ENCODE measurements at regions not wholly inside any gene's neighbourhood (a gene's known extent, or its start where the extent isn't known, plus 50 kb on each side); places are given as distances from the start of the nearest gene placed in this dataset.

DNA sequence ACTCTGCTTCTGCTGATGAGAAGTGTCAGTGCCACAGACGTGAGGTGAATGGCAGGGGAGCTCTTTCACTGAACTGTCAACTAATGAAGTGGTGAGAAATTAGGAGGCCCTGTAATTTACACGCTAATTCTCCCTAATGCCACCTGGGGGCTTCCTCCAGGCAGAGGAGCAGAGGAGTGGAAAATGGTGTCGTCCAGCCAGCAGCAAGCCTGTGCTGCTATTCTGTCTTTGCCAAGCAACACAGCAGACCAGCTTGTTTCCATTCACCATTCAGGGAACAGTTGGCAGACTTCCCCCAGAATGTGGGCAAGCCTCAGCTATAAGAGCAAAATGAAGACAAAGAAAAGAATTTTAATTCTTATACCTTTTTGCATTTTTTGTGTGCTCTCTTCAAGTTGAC lies 245.2 kb upstream of the TET2 start:
- H3K27me3 ChIP-seq (ENCODE audit: low read depth, low read length), result no peaks in the 10 kb centered on the region
- H3K4me1 ChIP-seq (ENCODE audit: control insufficient read depth in 1 of 2, insufficient read depth in 2 of 2, low read length in 2 of 2), result no peaks in the 10 kb centered on the region
- no peak overlapping the region for H3K27ac ChIP-seq (ENCODE audit: low read length)
- no peak overlapping the region for H3K4me3 ChIP-seq (ENCODE audit: low read depth in 1 of 2, low read length in 2 of 2)
- H3K36me3 ChIP-seq (ENCODE audit: control insufficient read depth in 1 of 2, insufficient read depth in 2 of 2, low read length in 2 of 2), result no peaks in the 10 kb centered on the region
- H3K9me3 ChIP-seq (ENCODE audit: control insufficient read depth in 1 of 2, low read length in 2 of 2), result no peaks in the 10 kb centered on the region

DNA sequence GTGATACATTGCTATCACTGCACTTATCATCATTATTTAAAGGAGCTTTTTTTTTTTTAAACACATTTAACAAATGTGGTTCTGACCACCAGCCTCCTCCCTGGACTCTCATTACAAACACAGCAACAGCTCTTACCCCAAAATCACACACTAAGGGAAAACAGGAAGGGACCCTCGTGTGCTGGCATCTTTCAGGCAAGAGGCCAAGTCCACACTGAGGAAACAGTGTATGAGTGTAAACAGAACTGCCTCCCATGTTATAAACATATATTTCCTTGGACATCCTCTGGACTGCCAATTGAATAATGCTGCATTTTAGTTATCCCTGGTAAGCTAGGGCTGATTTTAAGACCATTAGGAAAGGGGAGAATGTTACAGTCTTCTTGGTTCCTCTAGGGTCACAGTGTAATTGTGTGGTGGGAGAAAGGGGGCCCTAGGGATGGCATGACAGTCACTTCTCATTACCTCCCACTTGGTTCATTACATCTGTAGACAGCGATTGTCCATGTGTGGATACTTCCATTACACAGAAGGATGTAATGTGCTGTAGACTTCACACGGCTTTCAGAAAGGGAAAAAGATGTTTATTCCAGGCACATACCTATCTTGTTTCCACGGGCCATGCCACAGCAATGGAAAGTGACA lies 244.6 kb upstream of the TET2 start:
- Histone ChIP-seq H3K27me3 (ENCODE audit: low read depth, low read length) (no peaks in the 10 kb centered on the region), H3K4me1 (ENCODE audit: control insufficient read depth in 1 of 2, insufficient read depth in 2 of 2, low read length in 2 of 2) (no peaks in the 10 kb centered on the region), H3K27ac (ENCODE audit: low read length) (no peak overlapping the region), H3K4me3 (ENCODE audit: low read depth in 1 of 2, low read length in 2 of 2) (no peak overlapping the region), H3K9me3 (ENCODE audit: control insufficient read depth in 1 of 2, low read length in 2 of 2) (no peaks in the 10 kb centered on the region), H3K36me3 (ENCODE audit: control insufficient read depth in 1 of 2, insufficient read depth in 2 of 2, low read length in 2 of 2) (no peaks in the 10 kb centered on the region)

DNA sequence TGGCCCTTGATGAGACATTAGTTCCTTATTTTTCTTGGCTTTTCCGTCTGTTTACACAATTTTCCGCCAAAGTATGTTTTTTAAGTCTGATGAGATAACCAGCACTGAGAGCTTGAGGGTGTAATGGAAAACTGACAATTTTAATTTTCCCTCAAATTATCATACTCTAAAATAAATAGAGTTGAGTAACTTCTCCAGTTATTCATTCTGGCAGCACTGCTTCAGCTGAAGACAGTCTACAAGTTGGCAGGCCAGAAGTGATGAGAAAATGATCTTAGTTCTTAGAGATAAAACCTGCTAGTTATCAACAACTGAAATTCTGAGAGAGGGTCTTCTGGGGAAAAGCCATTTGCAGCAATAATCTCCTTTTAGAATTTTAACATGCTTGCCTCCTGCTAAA lies 241.6 kb upstream of the TET2 start:
- H3K27me3 ChIP-seq (ENCODE audit: low read depth, low read length), result no peaks in the 10 kb centered on the region
- no peak overlapping the region for H3K27ac ChIP-seq (ENCODE audit: low read length)
- no peak overlapping the region for H3K4me3 ChIP-seq (ENCODE audit: low read depth in 1 of 2, low read length in 2 of 2)
- H3K36me3 ChIP-seq (ENCODE audit: control insufficient read depth in 1 of 2, insufficient read depth in 2 of 2, low read length in 2 of 2), result no peaks in the 10 kb centered on the region
- H3K4me1 ChIP-seq (ENCODE audit: control insufficient read depth in 1 of 2, insufficient read depth in 2 of 2, low read length in 2 of 2), result no peaks in the 10 kb centered on the region
- H3K9me3 ChIP-seq (ENCODE audit: control insufficient read depth in 1 of 2, low read length in 2 of 2), result no peaks in the 10 kb centered on the region

DNA sequence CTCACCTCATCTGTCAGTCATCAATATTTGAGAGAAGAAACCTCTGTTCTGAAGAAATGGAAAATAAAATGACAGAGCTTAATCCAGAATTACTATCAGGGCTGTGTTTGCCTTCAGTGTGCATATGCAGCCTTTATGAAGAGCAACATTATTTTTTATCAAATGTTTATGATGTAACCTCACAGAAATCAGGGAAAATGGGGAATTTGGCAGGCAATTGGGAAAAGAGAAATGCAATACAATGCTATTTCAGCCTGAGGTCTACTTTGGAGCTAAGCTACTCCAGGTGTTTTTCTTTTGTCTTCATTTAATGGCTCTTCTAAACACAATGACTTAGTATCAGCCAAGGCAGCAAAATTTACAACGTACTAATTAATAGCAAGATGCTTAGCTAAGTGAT lies 241.1 kb upstream of the TET2 start:
- no peaks in the 10 kb centered on the region for H3K27me3 ChIP-seq (ENCODE audit: low read depth, low read length)
- H3K27ac ChIP-seq (ENCODE audit: low read length), result no peak overlapping the region
- no peak overlapping the region for H3K4me3 ChIP-seq (ENCODE audit: low read depth in 1 of 2, low read length in 2 of 2)
- H3K9me3 ChIP-seq (ENCODE audit: control insufficient read depth in 1 of 2, low read length in 2 of 2), result no peaks in the 10 kb centered on the region
- no peaks in the 10 kb centered on the region for H3K4me1 ChIP-seq (ENCODE audit: control insufficient read depth in 1 of 2, insufficient read depth in 2 of 2, low read length in 2 of 2)
- H3K36me3 ChIP-seq (ENCODE audit: control insufficient read depth in 1 of 2, insufficient read depth in 2 of 2, low read length in 2 of 2), result no peaks in the 10 kb centered on the region

DNA sequence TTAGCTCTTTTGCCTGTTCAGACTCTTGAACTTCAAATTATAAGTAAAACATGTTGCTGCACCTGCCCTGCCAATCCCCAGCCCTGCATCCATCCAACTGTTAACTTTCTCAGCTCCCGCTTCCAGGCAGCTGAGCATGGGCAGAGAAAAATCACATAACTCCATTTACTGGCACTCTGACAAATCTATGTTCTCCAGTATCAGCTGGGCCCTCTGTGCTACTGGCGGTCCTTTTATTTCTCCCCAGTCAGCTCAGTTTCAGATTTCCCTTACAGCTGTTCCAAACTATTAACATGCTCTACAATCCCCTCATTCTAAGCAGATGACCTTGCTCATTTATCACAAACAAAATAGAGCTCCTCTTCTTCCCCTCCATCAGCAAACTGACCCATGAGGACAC lies 240.4 kb upstream of the TET2 start:
- Histone ChIP-seq H3K4me1 (ENCODE audit: control insufficient read depth in 1 of 2, insufficient read depth in 2 of 2, low read length in 2 of 2) (no peaks in the 10 kb centered on the region), H3K36me3 (ENCODE audit: control insufficient read depth in 1 of 2, insufficient read depth in 2 of 2, low read length in 2 of 2) (no peaks in the 10 kb centered on the region), H3K9me3 (ENCODE audit: control insufficient read depth in 1 of 2, low read length in 2 of 2) (no peaks in the 10 kb centered on the region), H3K4me3 (ENCODE audit: low read depth in 1 of 2, low read length in 2 of 2) (no peak overlapping the region), H3K27me3 (ENCODE audit: low read depth, low read length) (no peaks in the 10 kb centered on the region), H3K27ac (ENCODE audit: low read length) (no peak overlapping the region)

DNA sequence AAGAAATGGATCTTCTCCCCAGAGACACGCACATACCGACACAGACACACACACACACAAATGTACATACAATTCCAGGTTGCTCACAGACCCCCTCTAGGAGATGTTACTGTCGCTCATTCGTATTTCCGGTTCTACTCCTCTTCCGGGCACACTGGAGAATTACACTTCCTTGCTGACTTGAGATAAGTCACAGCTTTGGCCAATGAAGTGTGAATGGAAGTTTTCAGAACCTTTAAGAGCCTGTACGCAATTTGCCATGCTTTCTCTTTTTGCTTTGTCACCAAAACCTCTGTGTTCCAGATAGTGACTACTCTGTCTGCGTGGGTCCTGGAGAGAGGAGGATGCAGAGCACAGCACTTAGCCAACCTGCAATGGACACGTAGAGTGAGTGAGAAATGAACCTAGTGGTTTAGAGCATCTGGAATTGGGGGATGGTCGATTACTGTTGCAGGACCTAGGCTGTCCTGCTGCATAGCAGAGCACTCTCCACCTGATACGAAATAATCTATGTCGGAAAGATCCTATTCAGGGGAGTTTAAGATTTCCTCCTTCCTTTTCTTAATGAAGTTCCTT lies 239.5 kb upstream of the TET2 start:
- no peaks in the 10 kb centered on the region for H3K4me1 ChIP-seq (ENCODE audit: control insufficient read depth in 1 of 2, insufficient read depth in 2 of 2, low read length in 2 of 2)
- H3K27ac ChIP-seq (ENCODE audit: low read length), result no peak overlapping the region
- H3K9me3 ChIP-seq (ENCODE audit: control insufficient read depth in 1 of 2, low read length in 2 of 2), result no peaks in the 10 kb centered on the region
- no peaks in the 10 kb centered on the region for H3K27me3 ChIP-seq (ENCODE audit: low read depth, low read length)
- no peak overlapping the region for H3K4me3 ChIP-seq (ENCODE audit: low read depth in 1 of 2, low read length in 2 of 2)
- no peaks in the 10 kb centered on the region for H3K36me3 ChIP-seq (ENCODE audit: control insufficient read depth in 1 of 2, insufficient read depth in 2 of 2, low read length in 2 of 2)

DNA sequence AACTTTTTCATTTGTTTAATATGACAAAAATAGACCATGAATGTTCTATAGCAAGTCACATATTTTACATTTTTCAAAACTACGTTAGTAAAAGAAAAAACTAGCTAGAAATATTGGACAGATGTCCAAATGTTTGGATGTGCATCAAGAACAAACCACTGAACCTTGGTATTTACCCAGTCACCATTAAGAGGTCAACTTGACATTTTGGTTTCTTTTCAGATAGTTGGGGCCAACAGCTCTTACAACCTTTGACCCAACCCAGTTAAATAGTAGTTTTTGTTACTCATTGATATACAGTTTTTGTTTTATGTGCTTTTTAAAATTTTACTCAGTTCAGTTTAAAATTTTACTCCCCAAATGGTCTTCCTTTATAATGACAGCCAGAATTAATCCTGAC lies 238.7 kb upstream of the TET2 start:
- Histone ChIP-seq H3K4me1 (ENCODE audit: control insufficient read depth in 1 of 2, insufficient read depth in 2 of 2, low read length in 2 of 2) (no peaks in the 10 kb centered on the region), H3K9me3 (ENCODE audit: control insufficient read depth in 1 of 2, low read length in 2 of 2) (no peaks in the 10 kb centered on the region), H3K27ac (ENCODE audit: low read length) (no peak overlapping the region), H3K27me3 (ENCODE audit: low read depth, low read length) (no peaks in the 10 kb centered on the region), H3K36me3 (ENCODE audit: control insufficient read depth in 1 of 2, insufficient read depth in 2 of 2, low read length in 2 of 2) (no peaks in the 10 kb centered on the region), H3K4me3 (ENCODE audit: low read depth in 1 of 2, low read length in 2 of 2) (no peak overlapping the region)

DNA sequence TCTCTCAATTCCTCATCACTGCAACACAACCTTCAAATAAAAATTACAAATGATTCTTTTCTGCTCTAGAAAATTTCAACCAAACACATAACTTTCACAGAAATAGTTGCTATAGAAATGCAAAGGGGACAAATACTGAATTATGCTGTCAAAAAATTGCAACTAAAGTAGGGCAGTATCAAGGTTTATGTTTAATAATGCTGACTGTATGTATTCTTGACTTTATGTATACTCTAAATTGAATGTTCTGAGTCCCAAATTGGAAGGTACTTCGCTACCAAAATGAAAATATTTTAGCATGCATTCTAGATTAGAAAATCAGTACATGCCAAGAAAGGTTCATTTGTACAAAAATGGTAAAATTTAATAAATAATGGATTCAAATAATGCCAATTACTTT lies 237.3 kb upstream of the TET2 start:
- Histone ChIP-seq H3K27me3 (ENCODE audit: low read depth, low read length) (no peaks in the 10 kb centered on the region), H3K4me3 (ENCODE audit: low read depth in 1 of 2, low read length in 2 of 2) (no peak overlapping the region), H3K27ac (ENCODE audit: low read length) (no peak overlapping the region), H3K9me3 (ENCODE audit: control insufficient read depth in 1 of 2, low read length in 2 of 2) (no peaks in the 10 kb centered on the region), H3K4me1 (ENCODE audit: control insufficient read depth in 1 of 2, insufficient read depth in 2 of 2, low read length in 2 of 2) (no peaks in the 10 kb centered on the region), H3K36me3 (ENCODE audit: control insufficient read depth in 1 of 2, insufficient read depth in 2 of 2, low read length in 2 of 2) (no peaks in the 10 kb centered on the region)

DNA sequence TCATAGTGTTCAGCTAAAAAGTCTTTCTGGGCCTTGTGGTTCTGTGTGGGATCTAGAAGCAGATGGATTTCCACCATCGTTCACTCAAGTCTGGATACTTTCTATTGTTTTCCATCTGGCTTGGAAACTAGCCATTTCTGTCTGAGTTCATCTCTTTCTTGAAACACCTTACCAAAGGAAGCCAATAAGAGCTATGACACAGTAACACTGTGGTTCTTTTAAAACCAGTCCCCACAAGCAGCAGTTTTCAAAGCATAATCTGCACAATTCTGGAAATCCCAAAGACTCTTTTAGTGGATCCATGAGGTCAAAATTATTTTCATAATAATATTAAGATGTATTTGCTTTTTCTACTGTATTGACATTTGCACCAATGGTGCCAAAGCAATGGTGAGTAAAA lies 234.2 kb upstream of the TET2 start:
- Histone ChIP-seq H3K4me1 (ENCODE audit: control insufficient read depth in 1 of 2, insufficient read depth in 2 of 2, low read length in 2 of 2) (no peaks in the 10 kb centered on the region), H3K27ac (ENCODE audit: low read length) (no peak overlapping the region), H3K36me3 (ENCODE audit: control insufficient read depth in 1 of 2, insufficient read depth in 2 of 2, low read length in 2 of 2) (no peaks in the 10 kb centered on the region), H3K27me3 (ENCODE audit: low read depth, low read length) (no peaks in the 10 kb centered on the region), H3K9me3 (ENCODE audit: control insufficient read depth in 1 of 2, low read length in 2 of 2) (no peaks in the 10 kb centered on the region), H3K4me3 (ENCODE audit: low read depth in 1 of 2, low read length in 2 of 2) (no peak overlapping the region)

DNA sequence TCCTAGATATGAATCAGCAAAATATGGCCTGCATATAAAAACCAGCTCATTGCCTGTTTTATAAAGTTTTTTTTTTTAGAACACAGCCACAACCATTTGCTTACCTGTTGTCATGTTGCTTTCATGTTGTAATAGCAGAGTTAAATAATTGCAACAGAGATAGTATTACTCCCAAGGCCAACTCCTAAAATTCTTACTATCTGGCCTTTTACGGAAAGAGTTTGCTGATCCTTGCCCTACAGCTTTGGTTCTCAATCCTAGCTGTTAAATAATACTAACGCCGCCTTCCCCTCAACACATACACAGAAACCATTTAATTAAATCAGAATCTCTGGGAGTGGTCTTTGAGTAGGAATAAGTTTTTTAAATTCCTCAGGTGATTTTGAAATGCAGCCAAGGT lies 231.3 kb upstream of the TET2 start:
- Histone ChIP-seq H3K9me3 (ENCODE audit: control insufficient read depth in 1 of 2, low read length in 2 of 2) (no peaks in the 10 kb centered on the region), H3K27me3 (ENCODE audit: low read depth, low read length) (no peaks in the 10 kb centered on the region), H3K4me3 (ENCODE audit: low read depth in 1 of 2, low read length in 2 of 2) (no peak overlapping the region)

DNA sequence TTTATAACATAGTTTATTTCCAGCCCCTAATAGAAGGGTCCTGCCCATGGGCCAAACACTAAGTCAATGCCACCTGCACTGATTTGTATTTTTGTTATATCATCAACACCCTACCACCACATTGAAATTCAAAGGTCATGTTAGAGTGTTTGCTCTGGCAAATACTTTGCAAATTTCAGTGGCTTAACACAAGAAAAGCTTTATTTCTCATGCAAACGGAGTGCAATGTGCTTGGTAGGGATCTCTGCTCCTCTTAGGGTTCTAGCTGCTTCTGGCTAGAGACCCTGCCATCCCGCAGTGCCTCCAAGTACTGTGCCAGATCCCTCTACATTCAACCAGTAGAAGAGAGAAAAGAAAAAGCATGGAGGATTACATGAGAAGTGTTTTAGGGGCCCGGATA lies 230.8 kb upstream of the TET2 start:
- Histone ChIP-seq H3K27ac (ENCODE audit: low read length) (no peak overlapping the region), H3K9me3 (ENCODE audit: control insufficient read depth in 1 of 2, low read length in 2 of 2) (no peaks in the 10 kb centered on the region), H3K4me1 (ENCODE audit: control insufficient read depth in 1 of 2, insufficient read depth in 2 of 2, low read length in 2 of 2) (no peaks in the 10 kb centered on the region), H3K27me3 (ENCODE audit: low read depth, low read length) (no peaks in the 10 kb centered on the region), H3K36me3 (ENCODE audit: control insufficient read depth in 1 of 2, insufficient read depth in 2 of 2, low read length in 2 of 2) (no peaks in the 10 kb centered on the region), H3K4me3 (ENCODE audit: low read depth in 1 of 2, low read length in 2 of 2) (no peak overlapping the region)

More for the DNA sequence above, 231.3 kb upstream of the TET2 start:
- H3K4me1 ChIP-seq (ENCODE audit: control insufficient read depth in 1 of 2, insufficient read depth in 2 of 2, low read length in 2 of 2), result no peaks in the 10 kb centered on the region
- H3K27ac ChIP-seq (ENCODE audit: low read length), result no peak overlapping the region
- H3K36me3 ChIP-seq (ENCODE audit: control insufficient read depth in 1 of 2, insufficient read depth in 2 of 2, low read length in 2 of 2), result no peaks in the 10 kb centered on the region

DNA sequence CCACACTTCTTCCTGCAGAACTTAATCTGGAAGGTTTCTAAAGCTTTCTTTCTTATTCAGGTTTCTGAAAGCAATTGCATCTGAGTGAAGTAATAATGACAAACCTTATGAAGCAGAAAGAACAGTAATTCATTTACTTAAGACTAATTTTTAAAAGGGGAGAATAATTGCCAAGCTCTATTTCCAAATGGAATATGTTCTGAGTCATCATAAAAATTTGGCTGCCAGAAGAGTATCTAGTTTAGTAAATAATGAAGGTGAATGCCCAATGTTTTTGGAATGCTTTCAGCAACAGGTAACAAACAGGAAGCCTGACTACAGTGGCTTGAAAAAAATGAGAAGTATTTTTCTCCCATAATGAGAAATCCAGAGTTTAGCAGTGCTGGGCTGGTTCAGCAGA lies 227.3 kb upstream of the TET2 start:
- Histone ChIP-seq H3K4me3 (ENCODE audit: low read depth in 1 of 2, low read length in 2 of 2) (no peak overlapping the region), H3K27ac (ENCODE audit: low read length) (no peak overlapping the region), H3K9me3 (ENCODE audit: control insufficient read depth in 1 of 2, low read length in 2 of 2) (no peaks in the 10 kb centered on the region), H3K27me3 (ENCODE audit: low read depth, low read length) (no peaks in the 10 kb centered on the region), H3K4me1 (ENCODE audit: control insufficient read depth in 1 of 2, insufficient read depth in 2 of 2, low read length in 2 of 2) (no peaks in the 10 kb centered on the region), H3K36me3 (ENCODE audit: control insufficient read depth in 1 of 2, insufficient read depth in 2 of 2, low read length in 2 of 2) (no peaks in the 10 kb centered on the region)
